Activated CD4-positive, alpha-beta T cell treated with anti-CD3 and anti-CD28 coated beads, Interleukin-2, amount 50 U/mL, for 24 hours (primary cell): ENCODE measurements at regions not wholly inside any gene's neighbourhood (a gene's known extent, or its start where the extent isn't known, plus 50 kb on each side); places are given as distances from the start of the nearest gene placed in this dataset.
"Not testable (repeated sequence)": the region's sequence is repeated elsewhere in the genome, so short reads cannot be mapped to it uniquely, and the experiment has no call there.

ENCODE experiments used
- DNase-seq, 2 donors: peaks; one replicate each; pipeline ENCODE4 v3.0.0-alpha.2; 2020; ENCODE audit warnings: low read depth in 1 of 2, low spot score in 1 of 2

DNA sequence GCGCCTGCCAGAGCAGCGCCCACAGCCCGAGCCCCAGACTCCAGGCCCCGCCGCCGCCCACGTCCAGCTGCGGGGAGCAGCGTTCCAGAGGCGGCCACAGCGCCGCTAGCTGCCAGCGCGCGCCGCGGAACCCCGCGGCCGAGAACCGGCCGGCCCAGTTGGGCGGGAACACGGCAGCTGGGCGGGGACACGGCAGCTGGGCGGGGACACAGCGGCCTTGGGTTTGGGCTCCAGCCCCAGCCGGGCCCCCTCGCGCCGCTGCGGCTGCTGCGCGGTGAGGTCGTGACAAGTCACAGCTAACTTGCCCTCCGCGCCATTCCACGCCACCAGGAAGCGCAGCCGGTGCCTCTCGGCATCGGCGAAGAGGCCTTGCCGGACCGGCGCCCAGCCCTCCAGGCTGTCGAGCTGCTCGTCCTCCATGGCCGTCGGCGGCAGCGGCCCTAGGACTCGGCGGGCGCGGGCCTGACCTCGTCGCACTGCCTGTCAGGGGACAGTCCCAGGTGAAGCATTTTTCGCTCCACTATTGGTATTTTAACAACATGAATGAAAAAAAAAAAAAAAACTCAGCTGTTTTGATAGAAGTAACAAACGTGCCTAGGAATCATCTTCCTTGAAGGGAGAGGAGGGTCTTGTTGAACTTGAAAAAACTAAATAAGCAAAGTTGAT, 56.6 kb upstream of the GOLGA8N start:
- peak; percentile 5 to 17 for DNase-seq

GRCh38 chr15:32536057-32536493, 57.2 kb upstream of the GOLGA8N start:
- not testable (repeated sequence) for DNase-seq

DNA sequence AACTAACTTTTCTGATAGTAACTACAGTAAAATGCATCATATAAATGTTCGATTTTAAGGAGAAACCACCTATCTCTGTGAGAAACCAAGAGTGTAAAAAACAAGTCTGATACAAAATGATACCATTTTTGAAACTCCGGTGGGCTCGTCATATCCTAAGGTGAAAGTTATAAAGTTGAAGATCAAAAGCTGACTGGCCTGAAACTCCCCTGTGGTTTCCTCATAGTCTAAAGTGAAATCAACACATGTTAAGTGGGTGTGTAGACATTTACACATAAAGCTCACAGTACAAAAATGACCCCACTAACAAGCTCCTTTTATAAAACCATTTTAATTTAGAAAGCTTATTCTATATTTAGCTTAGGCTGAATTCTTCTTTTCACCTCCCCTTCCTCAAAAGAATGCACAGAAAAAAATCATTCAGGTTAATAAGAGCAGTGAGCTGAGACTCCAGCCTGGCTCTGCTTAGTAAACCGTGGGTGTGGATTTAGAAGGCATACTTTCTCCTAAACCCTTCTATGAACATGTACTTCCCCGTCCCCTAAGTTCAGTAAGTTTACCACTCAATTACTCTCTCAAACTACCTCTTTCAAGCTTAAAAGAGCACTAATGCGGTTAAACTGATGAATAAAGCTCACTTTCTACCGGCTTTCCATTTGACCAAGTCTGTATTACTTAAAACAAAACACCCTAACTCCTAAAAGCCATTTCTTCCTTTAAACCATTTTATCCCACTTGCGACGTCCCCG, 57.9 kb upstream of the GOLGA8N start:
- DNase-seq, result not testable (repeated sequence)

DNA sequence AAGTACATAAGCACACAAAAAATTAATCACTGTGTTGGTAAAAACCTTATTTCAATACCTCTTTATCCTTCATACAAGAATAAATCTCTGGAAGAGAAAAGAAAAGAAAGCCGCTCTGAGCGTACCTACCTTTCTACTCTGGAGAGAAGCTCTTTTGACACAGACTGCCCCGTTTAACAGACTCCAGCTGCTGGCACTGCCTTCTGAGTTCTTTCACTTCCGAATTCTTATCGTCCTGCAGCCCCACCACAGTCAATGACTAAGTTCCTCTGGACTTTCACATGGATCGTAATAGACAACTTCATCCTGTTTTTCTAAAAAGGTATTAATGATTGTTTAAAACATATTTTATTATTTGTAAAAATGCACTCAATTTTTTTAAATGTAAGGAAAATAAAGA, 67.5 kb upstream of the GOLGA8O start:
- DNase-seq, result not testable (repeated sequence)

- DNase-seq, result not testable (repeated sequence)
Measured at GRCh38 chr15:32522421-32522820, 67.0 kb upstream of the GOLGA8O start.

GRCh38 chr15:32518976-32519375, 63.5 kb upstream of the GOLGA8O start:
- not testable (repeated sequence) for DNase-seq

- DNase-seq, result not testable (repeated sequence)
Measured at GRCh38 chr15:32518013-32518412, 62.6 kb upstream of the GOLGA8O start.

DNA sequence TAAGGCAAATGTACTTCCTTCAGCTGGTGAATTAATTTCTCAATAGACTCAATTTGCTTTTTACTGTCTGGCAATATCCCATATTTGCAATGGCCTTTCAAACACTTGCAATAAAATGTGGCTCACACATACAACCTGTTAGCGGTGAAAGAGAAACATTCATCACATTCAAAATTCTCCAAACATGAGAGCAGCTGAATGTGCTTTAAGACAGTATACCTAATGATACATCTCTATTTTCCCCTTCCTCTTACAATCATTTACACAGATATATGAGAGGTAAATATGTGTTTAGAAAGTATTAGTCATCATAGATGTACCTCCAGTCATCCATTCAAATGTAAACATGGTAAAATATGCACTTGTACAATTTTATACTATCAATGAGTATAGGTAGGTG, 61.5 kb upstream of the GOLGA8O start:
- not testable (repeated sequence) for DNase-seq

- not testable (repeated sequence) for DNase-seq
Measured at GRCh38 chr15:32513378-32513777, 57.9 kb upstream of the GOLGA8O start.

GRCh38 chr15:32510027-32510426, 54.6 kb upstream of the GOLGA8O start:
- not testable (repeated sequence) for DNase-seq

GRCh38 chr15:32508081-32508480, 52.6 kb upstream of the GOLGA8O start:
- DNase-seq, result not testable (repeated sequence)

DNA sequence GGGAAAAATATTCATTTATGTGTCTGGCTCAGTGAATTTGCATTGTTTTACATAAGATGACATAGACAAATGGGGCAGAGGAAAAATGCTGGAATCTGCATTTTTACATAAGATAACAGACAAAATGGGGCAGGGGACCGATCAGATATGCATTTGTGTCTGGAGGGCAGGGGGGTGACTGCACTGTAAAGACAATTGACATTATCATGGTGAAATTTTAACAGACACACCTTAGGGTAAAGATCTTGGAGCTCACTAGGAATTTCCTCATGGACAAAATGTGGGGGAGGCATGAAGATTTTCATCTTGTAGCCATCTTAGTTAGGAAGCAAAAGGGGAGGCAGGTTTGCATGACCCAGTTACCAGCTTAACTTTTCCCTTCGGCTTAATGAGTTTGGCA, 51.4 kb upstream of the GOLGA8O start:
- DNase-seq, result not testable (repeated sequence)

GRCh38 chr15:32505633-32506032, 50.2 kb upstream of the GOLGA8O start:
- DNase-seq, result not testable (repeated sequence)
